PC-9 (cell line): ENCODE measurements at regions not wholly inside any gene's neighbourhood (a gene's known extent, or its start where the extent isn't known, plus 50 kb on each side); places are given as distances from the start of the nearest gene placed in this dataset.

Experiments
- CTCF ChIP-seq: fragments of 200-600 bp; sonication (generic); conservative IDR thresholded peaks from 2 replicates; pipeline ENCODE4 v1.6.1; 2017; ENCODE audit warnings: mixed run types, antibody characterized with exemption, mild to moderate bottlenecking, moderate library complexity
- EZH2 ChIP-seq: fragments of 200-600 bp; sonication (generic); IDR thresholded peaks from 2 replicates; pipeline ENCODE4 v1.8.0; 2017; ENCODE audit warnings: antibody characterized with exemption, low read depth

- TF ChIP-seq CTCF = no peak
- no peak for TF ChIP-seq EZH2
These were observed 257.8 kb upstream of the ADGRL4 start for GRCh38 chr1:79264285-79264684.
